OCI-M2 (cell line): ENCODE measurements at regions not wholly inside any gene's neighbourhood (a gene's known extent, or its start where the extent isn't known, plus 50 kb on each side); places are given as distances from the start of the nearest gene placed in this dataset.

Experiments used
- DNase-seq: peaks from one replicate; lab custom pipeline; 2025; ENCODE audit not compliant: unreplicated experiment; lab: John Stamatoyannopoulos, UW

GRCh38 chr5:87101321-87101720 is 166.4 kb upstream of the RASA1 start:
- DNase-seq: no peak

GRCh38 chr5:87102841-87103240 is 164.8 kb upstream of the RASA1 start:
- DNase-seq: no peak

- no peak for DNase-seq
Observed at GRCh38 chr5:87103616-87104287, 163.9 kb upstream of the RASA1 start.

- DNase-seq: no peak
Observed at GRCh38 chr5:87105577-87105976, 162.1 kb upstream of the RASA1 start.

GRCh38 chr5:87109746-87110145 is 157.9 kb upstream of the RASA1 start:
- no peak for DNase-seq

GRCh38 chr5:87110721-87111120 is 157.0 kb upstream of the RASA1 start:
- no peak for DNase-seq

- no peak for DNase-seq
Observed at GRCh38 chr5:87113861-87114260, 153.8 kb upstream of the RASA1 start.

- no peak for DNase-seq
Observed at GRCh38 chr5:87114631-87115030, 153.1 kb upstream of the RASA1 start.

GRCh38 chr5:87115839-87116364 is 151.8 kb upstream of the RASA1 start:
- DNase-seq: peak; percentile 66

GRCh38 chr5:87116825-87117512 is 150.7 kb upstream of the RASA1 start:
- no peak for DNase-seq

- no peak for DNase-seq
Observed at GRCh38 chr5:87119588-87119987, 148.1 kb upstream of the RASA1 start.

- DNase-seq: no peak
Observed at GRCh38 chr5:87120518-87121303, 147.0 kb upstream of the RASA1 start.

GRCh38 chr5:87121304-87122150 is 146.2 kb upstream of the RASA1 start:
- DNase-seq: no peak

- DNase-seq: no peak
Observed at GRCh38 chr5:87122151-87122977, 145.3 kb upstream of the RASA1 start.

GRCh38 chr5:87125766-87126165 is 141.9 kb upstream of the RASA1 start:
- no peak for DNase-seq

GRCh38 chr5:87126869-87127268 is 140.8 kb upstream of the RASA1 start:
- DNase-seq: no peak

- no peak for DNase-seq
Observed at GRCh38 chr5:87127426-87127825, 140.3 kb upstream of the RASA1 start.

GRCh38 chr5:87127956-87128687 is 139.6 kb upstream of the RASA1 start:
- DNase-seq: no peak

- no peak for DNase-seq
Observed at GRCh38 chr5:87129046-87129445, 138.6 kb upstream of the RASA1 start.
